CD8-positive, alpha-beta memory T cell (primary cell): ENCODE measurements at regions not wholly inside any gene's neighbourhood (a gene's known extent, or its start where the extent isn't known, plus 50 kb on each side); places are given as distances from the start of the nearest gene placed in this dataset.
"Not testable (repeated sequence)": the region's sequence is repeated elsewhere in the genome, so short reads cannot be mapped to it uniquely, and the experiment has no call there.

ENCODE experiments used
- CTCF ChIA-PET: fragments of 350-600 bp; sonication (Branson Sonifier 250); formaldehyde crosslinking; loops from one replicate; lab custom pipeline; 2021; ENCODE audit warnings: antibody characterized with exemption; lab: Charles Lee
- POLR2A ChIA-PET: fragments of 350-600 bp; sonication (Branson Sonifier 250); formaldehyde crosslinking; loops from one replicate; lab custom pipeline; 2021; ENCODE audit warnings: antibody characterized with exemption; lab: Charles Lee
- DNase-seq, 5 donors: peaks; one replicate each; pipeline versions ENCODE4 v3.0.0 to v3.0.0-alpha.2; 2020 to 2022; ENCODE audit warnings: mixed read lengths in 1 of 5
- H3K27ac ChIP-seq: one replicate; pipeline ENCODE4 v1.7.0; 2013; ENCODE audit warnings: low read depth, mild to moderate bottlenecking, low read length, moderate library complexity
- H3K27me3 ChIP-seq: 2 replicates; pipeline ENCODE4 v1.7.0; 2013; ENCODE audit warnings: low read length, mild to moderate bottlenecking; ENCODE audit not compliant: insufficient read depth, poor library complexity, severe bottlenecking
- H3K36me3 ChIP-seq: 2 replicates; pipeline ENCODE4 v1.7.0; 2013; ENCODE audit warnings: mild to moderate bottlenecking, low read length, moderate library complexity; ENCODE audit not compliant: insufficient read depth
- H3K4me1 ChIP-seq: 2 replicates; pipeline ENCODE4 v1.7.0; 2013; ENCODE audit warnings: mild to moderate bottlenecking, low read length, moderate library complexity; ENCODE audit not compliant: insufficient read depth
- H3K4me3 ChIP-seq: 2 replicates; pipeline ENCODE4 v1.7.0; 2013; ENCODE audit warnings: mild to moderate bottlenecking, low read length
- H3K9me3 ChIP-seq: 2 replicates; pipeline ENCODE4 v1.7.0; 2013; ENCODE audit warnings: mild to moderate bottlenecking, low read length
- H3K27ac Mint-ChIP-seq, 8 donors: one replicate each; pipeline ENCODE4 v1.8.0; 2020 to 2021; ENCODE audit warnings: mixed read lengths in 8 of 8, mild to moderate bottlenecking in 6 of 8, inconsistent platforms in 3 of 8, moderate library complexity in 3 of 8
- H3K27me3 Mint-ChIP-seq, 2 donors: one replicate each; pipeline ENCODE4 v1.8.0; 2020 to 2021; ENCODE audit warnings: mixed read lengths in 2 of 2, mild to moderate bottlenecking in 1 of 2, moderate library complexity in 1 of 2
- H3K36me3 Mint-ChIP-seq, 3 donors: one replicate each; pipeline ENCODE4 v1.8.0; 2020 to 2021; ENCODE audit warnings: mixed read lengths in 3 of 3, inconsistent platforms in 1 of 3, mild to moderate bottlenecking in 1 of 3
- H3K4me1 Mint-ChIP-seq, 3 donors: one replicate each; pipeline ENCODE4 v1.8.0; 2020 to 2021; ENCODE audit warnings: mixed read lengths in 3 of 3, inconsistent platforms in 1 of 3, mild to moderate bottlenecking in 1 of 3
- H3K4me3 Mint-ChIP-seq, 7 donors: one replicate each; pipeline ENCODE4 v1.8.0; 2020 to 2021; ENCODE audit warnings: mixed read lengths in 7 of 7, mild to moderate bottlenecking in 6 of 7, moderate library complexity in 4 of 7, inconsistent platforms in 2 of 7
- H3K9me3 Mint-ChIP-seq, 5 donors: one replicate each; pipeline ENCODE4 v1.8.0; 2020 to 2022; ENCODE audit warnings: mixed read lengths in 5 of 5, mild to moderate bottlenecking in 3 of 5, moderate library complexity in 2 of 5, inconsistent platforms in 1 of 5

- H3K27ac ChIP-seq, result no peak overlapping the region
- DNase-seq, result no peak
- ChIA-PET POLR2A (no interaction called here), CTCF (no interaction called here)
- H3K9me3 Mint-ChIP-seq, result peaks cover 0 to 3% (median 0%) of the 10 kb centered on the region in 5 donors
- H3K4me1 Mint-ChIP-seq, result peaks cover 14 to 20% (median 19%) of the 10 kb centered on the region in 3 donors
- H3K27ac Mint-ChIP-seq, result no peak overlapping the region
- H3K4me1 ChIP-seq, result peaks cover 10% of the 10 kb centered on the region
- no peaks in the 10 kb centered on the region for H3K9me3 ChIP-seq
- no peaks in the 10 kb centered on the region for H3K36me3 Mint-ChIP-seq
- no peaks in the 10 kb centered on the region for H3K36me3 ChIP-seq
- H3K27me3 ChIP-seq, result no peaks in the 10 kb centered on the region
- H3K4me3 Mint-ChIP-seq, result no peak overlapping the region
- no peak overlapping the region for H3K4me3 ChIP-seq
- peaks cover 5% of the 10 kb centered on the region in 2 donors for H3K27me3 Mint-ChIP-seq
Measured at GRCh38 chr4:81722290-81722851, 250.7 kb upstream of the RASGEF1B start.

GRCh38 chr4:81715757-81716156, 244.1 kb upstream of the RASGEF1B start:
- ChIA-PET CTCF (interaction anchor here (1.9 kb wide), 1 partner anchor 9 kb away, joined by 4 read pairs; no protein-coding TSS in a partner anchor), POLR2A (no interaction called here)
- no peak overlapping the region for H3K27ac ChIP-seq
- H3K36me3 Mint-ChIP-seq, result no peaks in the 10 kb centered on the region
- H3K4me3 ChIP-seq, result no peak overlapping the region
- no peaks in the 10 kb centered on the region for H3K4me1 ChIP-seq
- H3K27me3 ChIP-seq, result no peaks in the 10 kb centered on the region
- H3K27ac Mint-ChIP-seq, result no peak overlapping the region
- H3K4me1 Mint-ChIP-seq, result peaks cover 0 to 1% (median 0%) of the 10 kb centered on the region in 3 donors
- no peak for DNase-seq
- no peaks in the 10 kb centered on the region for H3K36me3 ChIP-seq
- H3K9me3 ChIP-seq, result no peaks in the 10 kb centered on the region
- H3K9me3 Mint-ChIP-seq, result peaks cover 0 to 2% (median 0%) of the 10 kb centered on the region in 5 donors
- no peak overlapping the region for H3K4me3 Mint-ChIP-seq
- H3K27me3 Mint-ChIP-seq, result peaks cover 9 to 32% of the 10 kb centered on the region in 2 donors

GRCh38 chr4:81715357-81715756, 243.7 kb upstream of the RASGEF1B start:
- H3K27ac ChIP-seq, DNase-seq, POLR2A ChIA-PET, H3K27me3 ChIP-seq, H3K27ac Mint-ChIP-seq, H3K4me3 Mint-ChIP-seq, H3K36me3 Mint-ChIP-seq, H3K9me3 Mint-ChIP-seq, H3K4me3 ChIP-seq, H3K9me3 ChIP-seq, H3K4me1 Mint-ChIP-seq, H3K36me3 ChIP-seq, H3K4me1 ChIP-seq: not testable (repeated sequence)
- CTCF ChIA-PET, result interaction anchor here (1.9 kb wide), 1 partner anchor 9 kb away, joined by 4 read pairs; no protein-coding TSS in a partner anchor
- peaks cover 8 to 32% of the 10 kb centered on the region in 2 donors for H3K27me3 Mint-ChIP-seq

GRCh38 chr4:81714291-81714690, 242.6 kb upstream of the RASGEF1B start:
- ChIA-PET POLR2A (no interaction called here), CTCF (interaction anchor here (1.6 kb wide), 1 partner anchor 26 kb away, joined by 3 read pairs; no protein-coding TSS in a partner anchor)
- no peaks in the 10 kb centered on the region for H3K36me3 ChIP-seq
- no peak overlapping the region for H3K27ac ChIP-seq
- H3K9me3 ChIP-seq, result no peaks in the 10 kb centered on the region
- peaks cover 8 to 32% of the 10 kb centered on the region in 2 donors for H3K27me3 Mint-ChIP-seq
- no peaks in the 10 kb centered on the region for H3K4me1 ChIP-seq
- H3K9me3 Mint-ChIP-seq, result peaks cover 0 to 2% (median 0%) of the 10 kb centered on the region in 5 donors
- no peaks in the 10 kb centered on the region for H3K27me3 ChIP-seq
- no peak overlapping the region for H3K27ac Mint-ChIP-seq
- no peak overlapping the region for H3K4me3 ChIP-seq
- no peaks in the 10 kb centered on the region for H3K36me3 Mint-ChIP-seq
- peaks cover 0 to 1% (median 0%) of the 10 kb centered on the region in 3 donors for H3K4me1 Mint-ChIP-seq
- no peak for DNase-seq
- H3K4me3 Mint-ChIP-seq, result no peak overlapping the region

- Histone ChIP-seq H3K4me1 (no peaks in the 10 kb centered on the region), H3K27ac (no peak overlapping the region), H3K9me3 (no peaks in the 10 kb centered on the region), H3K4me3 (no peak overlapping the region), H3K27me3 (no peaks in the 10 kb centered on the region), H3K36me3 (no peaks in the 10 kb centered on the region)
- ChIA-PET POLR2A (no interaction called here), CTCF (no interaction called here)
- peaks cover 8 to 32% of the 10 kb centered on the region in 2 donors for H3K27me3 Mint-ChIP-seq
- H3K36me3 Mint-ChIP-seq, result no peaks in the 10 kb centered on the region
- peaks cover 0 to 1% (median 0%) of the 10 kb centered on the region in 3 donors for H3K4me1 Mint-ChIP-seq
- H3K27ac Mint-ChIP-seq, result no peak overlapping the region
- peaks cover 0 to 2% (median 0%) of the 10 kb centered on the region in 5 donors for H3K9me3 Mint-ChIP-seq
- no peak for DNase-seq
- H3K4me3 Mint-ChIP-seq, result no peak overlapping the region
Measured at GRCh38 chr4:81712714-81713113, 241.0 kb upstream of the RASGEF1B start.

GRCh38 chr4:81704461-81704860, 232.8 kb upstream of the RASGEF1B start:
- no peaks in the 10 kb centered on the region for H3K4me1 ChIP-seq
- H3K27me3 Mint-ChIP-seq, result peaks cover 0 to 2% of the 10 kb centered on the region in 2 donors
- no peaks in the 10 kb centered on the region for H3K9me3 Mint-ChIP-seq
- no peaks in the 10 kb centered on the region for H3K27me3 ChIP-seq
- ChIA-PET CTCF (no interaction called here), POLR2A (interaction anchor here (0.6 kb wide), 1 partner anchor 74 kb away, joined by 3 read pairs; no protein-coding TSS in a partner anchor)
- DNase-seq, result no peak
- no peak overlapping the region for H3K27ac Mint-ChIP-seq
- no peaks in the 10 kb centered on the region for H3K36me3 ChIP-seq
- H3K27ac ChIP-seq, result no peak overlapping the region
- H3K36me3 Mint-ChIP-seq, result no peaks in the 10 kb centered on the region
- no peak overlapping the region for H3K4me3 ChIP-seq
- no peaks in the 10 kb centered on the region for H3K9me3 ChIP-seq
- H3K4me3 Mint-ChIP-seq, result no peak overlapping the region
- H3K4me1 Mint-ChIP-seq, result no peaks in the 10 kb centered on the region

GRCh38 chr4:81700189-81700588, 228.5 kb upstream of the RASGEF1B start:
- Histone ChIP-seq H3K36me3 (no peaks in the 10 kb centered on the region), H3K4me3 (no peak overlapping the region), H3K4me1 (no peaks in the 10 kb centered on the region), H3K27ac (no peak overlapping the region), H3K9me3 (no peaks in the 10 kb centered on the region), H3K27me3 (no peaks in the 10 kb centered on the region)
- no peak for DNase-seq
- POLR2A ChIA-PET, result no interaction called here
- H3K4me3 Mint-ChIP-seq, result no peak overlapping the region
- peaks cover 0 to 2% of the 10 kb centered on the region in 2 donors for H3K27me3 Mint-ChIP-seq
- no peaks in the 10 kb centered on the region for H3K4me1 Mint-ChIP-seq
- H3K36me3 Mint-ChIP-seq, result no peaks in the 10 kb centered on the region
- CTCF ChIA-PET, result no interaction called here
- no peaks in the 10 kb centered on the region for H3K9me3 Mint-ChIP-seq
- H3K27ac Mint-ChIP-seq, result no peak overlapping the region

- Mint-ChIP-seq H3K4me1 (no peaks in the 10 kb centered on the region), H3K27ac (no peak overlapping the region), H3K4me3 (no peak overlapping the region), H3K9me3 (no peaks in the 10 kb centered on the region), H3K36me3 (no peaks in the 10 kb centered on the region), H3K27me3 (peaks cover 0 to 2% of the 10 kb centered on the region in 2 donors)
- Histone ChIP-seq H3K27me3 (no peaks in the 10 kb centered on the region), H3K27ac (no peak overlapping the region), H3K4me3 (no peak overlapping the region), H3K9me3 (no peaks in the 10 kb centered on the region), H3K36me3 (no peaks in the 10 kb centered on the region), H3K4me1 (no peaks in the 10 kb centered on the region)
- CTCF ChIA-PET, result interaction anchor here (1.3 to 1.5 kb wide), 2 partner anchors 11 to 231 kb away, joined by 3 to 5 read pairs; no protein-coding TSS in a partner anchor
- POLR2A ChIA-PET, result no interaction called here
- no peak for DNase-seq
Measured at GRCh38 chr4:81698538-81699296, 227.0 kb upstream of the RASGEF1B start.
